K562 (cell line): ENCODE measurements at regions not wholly inside any gene's neighbourhood (a gene's known extent, or its start where the extent isn't known, plus 50 kb on each side); places are given as distances from the start of the nearest gene placed in this dataset.

Experiments used
- ATAC-seq: fragments of 200-7000 bp; cut with Tn5 transposase; 3 replicates; pipeline ENCODE4 v1.9.1; 2020; ENCODE audit warnings: moderate library complexity
- BruUV-seq: library from RNA; stranded (reverse); fragments of 400-500 nt; replicated peaks from 2 replicates; lab custom pipeline; 2021; lab: Mats Ljungman, UMichigan
- CTCF ChIA-PET: fragments of 300-600 bp; formaldehyde crosslinking; extraction: SDS; loops from one replicate; lab custom pipeline; 2021; ENCODE audit warnings: low intra/inter-chr PET ratio; lab: Yijun Ruan, JAX
- POLR2A ChIA-PET: fragments of 300-600, 350-650 bp; sonication (Branson Sonifier 250); formaldehyde crosslinking; extraction: SDS; loops from one replicate; lab custom pipeline; 2021; ENCODE audit warnings: antibody characterized with exemption, inconsistent platforms; lab: Yijun Ruan, JAX
- DNase-seq, 4 experiments: peaks; one replicate each; pipeline versions ENCODE4 v3.0.0 to v3.0.0-alpha.2; 2011 to 2018; ENCODE audit warnings: low spot score in 3 of 4, mixed read lengths in 3 of 4; ENCODE audit errors: extremely low read depth in 1 of 4
- FAIRE-seq: peaks from 2 replicates; lab custom pipeline; 2011; peaks lifted over from hg19 to GRCh38; lab: Jason Lieb, UNC
- H2AFZ ChIP-seq: 2 replicates; pipeline ENCODE4 v1.6.0; 2011; ENCODE audit warnings: low read depth, low read length, control low read depth, inconsistent platforms
- H3K27ac ChIP-seq: fragments of 200-600 bp; 3 replicates; pipeline ENCODE4 v1.8.0; 2011; ENCODE audit warnings: low read depth, mild to moderate bottlenecking, control low read depth, inconsistent platforms, low read length, moderate library complexity, mixed read lengths; ENCODE audit errors: extremely low read depth
- H3K27me3 ChIP-seq, 2 experiments: fragments of 300-600 bp in 1 of 2; 2 replicates in 1 of 2; 3 replicates in 1 of 2; pipeline versions ENCODE4 v1.6.0 to v1.8.0; 2011; ENCODE audit warnings: inconsistent platforms in 2 of 2, low read length in 2 of 2, mild to moderate bottlenecking in 1 of 2, mixed read lengths in 1 of 2, moderate library complexity in 1 of 2; ENCODE audit not compliant: control insufficient read depth in 2 of 2, insufficient read depth in 2 of 2
- H3K36me3 ChIP-seq: fragments of 300-600 bp; 3 replicates; pipeline ENCODE4 v1.8.0; 2011; ENCODE audit warnings: mild to moderate bottlenecking, low read length, inconsistent platforms; ENCODE audit not compliant: control insufficient read depth, insufficient read depth
- H3K4me1 ChIP-seq, 2 experiments: fragments of 200-600 bp in 1 of 2; replicated peaks in 1 of 2; 2 replicates in 1 of 2; 3 replicates in 1 of 2; pipeline versions ENCODE4 v1.5.1 to v1.8.0; 2011; ENCODE audit warnings: inconsistent platforms in 2 of 2, low read length in 2 of 2, mild to moderate bottlenecking in 1 of 2, mixed read lengths in 1 of 2, moderate library complexity in 1 of 2; ENCODE audit not compliant: control insufficient read depth in 2 of 2, insufficient read depth in 2 of 2
- H3K4me2 ChIP-seq: 2 replicates; pipeline ENCODE4 v1.6.1; 2011; ENCODE audit warnings: low read length, control low read depth, inconsistent platforms, mixed read lengths; ENCODE audit not compliant: insufficient read depth
- H3K4me3 ChIP-seq: fragments of 200-600 bp; sonication (generic), shearing (Covaris generic); 2 replicates; pipeline ENCODE4 v1.5.1; 2016; ENCODE audit warnings: control low read depth, inconsistent platforms
- H3K79me2 ChIP-seq: fragments of 200-600 bp; 3 replicates; pipeline ENCODE4 v1.8.0; 2011; ENCODE audit warnings: low read length, inconsistent platforms; ENCODE audit not compliant: control insufficient read depth, insufficient read depth
- H3K9ac ChIP-seq, 2 experiments: 2 replicates each; pipeline versions ENCODE4 v1.6.0 to v1.6.1; 2011; ENCODE audit warnings: low read depth in 2 of 2, low read length in 2 of 2, control low read depth in 1 of 2, inconsistent platforms in 1 of 2, mild to moderate bottlenecking in 1 of 2, mixed read lengths in 1 of 2; ENCODE audit not compliant: insufficient read depth in 1 of 2
- H3K9me1 ChIP-seq: one replicate; pipeline ENCODE4 v1.6.0; 2011; ENCODE audit warnings: inconsistent platforms, mild to moderate bottlenecking, low read length, moderate library complexity; ENCODE audit not compliant: control insufficient read depth, insufficient read depth
- H3K9me3 ChIP-seq: replicated peaks from 2 replicates; pipeline ENCODE4 v1.5.1; 2011; ENCODE audit warnings: low read depth, low read length, inconsistent platforms; ENCODE audit not compliant: control insufficient read depth, insufficient read depth
- H4K20me1 ChIP-seq: replicated peaks from 2 replicates; pipeline ENCODE4 v1.6.1; 2011; ENCODE audit warnings: low read length, inconsistent platforms, mixed read lengths; ENCODE audit not compliant: control insufficient read depth, insufficient read depth
- ATF7 ChIP-seq: fragments of 450-650 bp; IDR thresholded peaks from 2 replicates; pipeline ENCODE4 v1.7.1; 2014; ENCODE audit warnings: mild to moderate bottlenecking, moderate library complexity
- COPS2 ChIP-seq: fragments of 450-650 bp; conservative IDR thresholded peaks from 2 replicates; pipeline ENCODE4 v1.6.1; 2016; ENCODE audit warnings: mild to moderate bottlenecking, moderate library complexity
- HDGF ChIP-seq: fragments of 450-650 bp; IDR thresholded peaks from 2 replicates; pipeline ENCODE4 v1.6.1; 2016
- HNRNPLL ChIP-seq: fragments of 200-400 bp; formaldehyde crosslinking; IDR thresholded peaks from 2 replicates; pipeline ENCODE4 v1.6.1; 2017; ENCODE audit warnings: low read length, low read depth, mild to moderate bottlenecking; ENCODE audit not compliant: poor library complexity, severe bottlenecking
- KHSRP ChIP-seq: fragments of 450-650 bp; IDR thresholded peaks from 2 replicates; pipeline ENCODE4 v1.6.1; 2017
- MBD2 ChIP-seq: sonication (generic); IDR thresholded peaks from 2 replicates; pipeline ENCODE4 v1.6.1; 2016; ENCODE audit warnings: low read depth, borderline replicate concordance
- MCM5 ChIP-seq: fragments of 450-650 bp; IDR thresholded peaks from 2 replicates; pipeline ENCODE4 v1.6.1; 2016; ENCODE audit warnings: low read depth
- NFIC ChIP-seq: fragments of 450-650 bp; IDR thresholded peaks from 2 replicates; pipeline ENCODE4 v1.6.1; 2017; ENCODE audit warnings: mild to moderate bottlenecking, inconsistent platforms
- POLR3A ChIP-seq: IDR thresholded peaks from 2 replicates; pipeline ENCODE4 v1.6.1; 2011; ENCODE audit warnings: borderline replicate concordance, mild to moderate bottlenecking, moderate library complexity; ENCODE audit not compliant: insufficient read length, insufficient read depth; ENCODE audit errors: extremely low read depth
- RCOR1 ChIP-seq, 2 experiments: IDR thresholded peaks; 2 replicates each; pipeline ENCODE4 v1.6.1; 2012; ENCODE audit warnings: low read depth in 2 of 2, low read length in 2 of 2, borderline replicate concordance in 1 of 2, improper control_type of control experiment in 1 of 2
- SRSF7 ChIP-seq: fragments of 200-400 bp; formaldehyde crosslinking; optimal IDR thresholded peaks from 2 replicates; pipeline ENCODE3; 2017; ENCODE audit warnings: mild to moderate bottlenecking, low read depth, low read length
- TAF9B ChIP-seq: fragments of 450-650 bp; IDR thresholded peaks from 2 replicates; pipeline ENCODE4 v1.6.1; 2018; ENCODE audit warnings: mild to moderate bottlenecking; ENCODE audit not compliant: partially characterized antibody
- TCF7 ChIP-seq: sonication (generic); IDR thresholded peaks from 2 replicates; pipeline ENCODE4 v1.6.1; 2016; ENCODE audit warnings: antibody characterized with exemption, borderline replicate concordance
- ZNF639 ChIP-seq, 2 experiments: fragments of 200-800 bp in 1 of 2; sonication (Bioruptor generic) in 1 of 2; sonication (generic) in 1 of 2; formaldehyde crosslinking in 1 of 2; IDR thresholded peaks in 1 of 2; conservative IDR thresholded peaks in 1 of 2; 2 replicates each; pipeline versions ENCODE4 v1.5.0 to v1.6.1; 2016 to 2020; ENCODE audit warnings: missing compliant biosample characterization in 1 of 2, missing genetic modification characterization in 1 of 2, missing genetic modification reagents in 1 of 2
- WGBS: fragments of 100-300 bp; shearing (Covaris generic); methylation state at CpG from one replicate; pipeline ENCODE4 v1.1.6; 2016; ENCODE audit warnings: low coverage, mixed read lengths; ENCODE audit not compliant: insufficient coverage; ENCODE audit errors: missing lambda C conversion rate; 5-methylcytosine and 5-hydroxymethylcytosine counted together
- in situ Hi-C: fragments of 300-500 bp; cut with MboI; formaldehyde crosslinking; loops from 4 replicates; pipeline ENCODE4 v1.15.0; 2018; ENCODE audit warnings: inconsistent platforms, mixed read lengths
- intact Hi-C: fragments of 100-400 bp; cut with micrococcal nuclease; formaldehyde crosslinking; loops from 2 replicates; pipeline ENCODE4 v1.14.2; 2022
- TF ChIP-seq, protein P1 (sequence below): fragments of 450-650 bp; IDR thresholded peaks from 2 replicates; pipeline ENCODE4 v1.6.1; 2016; ENCODE audit warnings: antibody characterized with exemption
- TF ChIP-seq, protein P2 (sequence below): fragments of 450-650 bp; formaldehyde crosslinking; IDR thresholded peaks from 2 replicates; pipeline ENCODE4 v1.4.0; 2020; ENCODE audit warnings: mild to moderate bottlenecking, mixed read lengths

DNA sequence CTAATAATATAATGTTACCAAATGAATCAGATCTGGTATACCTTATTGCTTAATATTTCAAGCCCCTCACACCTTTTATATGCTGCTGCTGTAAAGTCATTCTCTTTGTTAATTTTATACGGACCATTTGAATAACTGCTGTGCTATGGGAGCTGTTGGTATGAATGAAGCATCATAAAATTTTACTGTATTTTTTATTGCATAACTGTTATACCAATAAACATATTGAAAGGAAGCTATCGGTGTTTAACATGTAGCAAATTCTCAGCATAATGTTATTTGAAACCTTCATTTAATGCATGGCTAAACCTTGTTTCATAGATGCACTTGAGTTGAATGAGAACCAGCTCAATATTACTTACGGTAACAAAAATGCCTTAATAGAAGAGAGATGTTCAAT lies 1040.3 kb downstream of the SOCS6 start (continued):
- no peak for TF ChIP-seq ZNF639 (CRISPR knock-in tag; conservative IDR thresholded peaks at IDR 0.05 in 1 of 2, IDR thresholded peaks at IDR 0.05 in 1 of 2)

DNA sequence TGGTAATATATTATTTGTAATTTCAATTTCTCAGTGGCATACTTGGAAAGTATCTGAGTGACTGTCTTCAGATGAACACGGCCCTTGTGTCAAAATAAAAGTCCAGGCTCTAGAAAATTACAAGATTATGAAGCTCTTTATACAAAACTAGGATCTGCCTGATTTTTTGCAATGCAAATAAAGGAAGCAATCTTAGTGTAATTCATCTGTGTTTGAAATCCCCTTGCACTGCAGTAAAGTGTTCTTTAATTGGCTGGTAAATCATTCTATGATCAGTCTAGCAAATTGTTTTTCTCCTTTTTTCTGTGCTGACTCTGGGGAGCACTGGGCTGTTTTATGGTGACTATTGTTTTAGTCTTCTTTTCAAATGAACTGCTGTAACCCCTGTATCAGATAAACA lies 1039.0 kb downstream of the SOCS6 start:
- WGBS = 0% methylated on average over 1 of the region's 1 CpG
- Histone ChIP-seq H3K27ac (no peak overlapping the region), H2AFZ (no peak overlapping the region), H4K20me1 (no peaks in the 10 kb centered on the region), H3K9ac (no peak overlapping the region), H3K4me1 (no peaks in the 10 kb centered on the region), H3K27me3 (no peaks in the 10 kb centered on the region), H3K79me2 (no peaks in the 10 kb centered on the region), H3K4me3 (no peak overlapping the region), H3K9me1 (no peaks in the 10 kb centered on the region), H3K9me3 (no peaks in the 10 kb centered on the region; the same call in 1 of the 2 replicates), H3K36me3 (no peaks in the 10 kb centered on the region), H3K4me2 (no peak overlapping the region)
- ChIA-PET CTCF (no interaction called here), POLR2A (no interaction called here)
- DNase-seq = no peak
- in situ Hi-C loops (no loop called here), intact Hi-C loops (no loop called here)
- TF ChIP-seq NFIC (no peak), COPS2 (no peak), KHSRP (no peak), MCM5 (no peak), POLR3A (no peak), TAF9B (no peak), HNRNPLL (no peak), RCOR1 (IDR thresholded peaks at IDR 0.05; ENCODE audit: borderline replicate concordance in 1 of 2, low read depth in 2 of 2, low read length in 2 of 2) (no peak), SRSF7 (no peak), HDGF (no peak), TCF7 (no peak), MBD2 (no peak), ATF7 (no peak)
- TF ChIP-seq, protein P1, sequence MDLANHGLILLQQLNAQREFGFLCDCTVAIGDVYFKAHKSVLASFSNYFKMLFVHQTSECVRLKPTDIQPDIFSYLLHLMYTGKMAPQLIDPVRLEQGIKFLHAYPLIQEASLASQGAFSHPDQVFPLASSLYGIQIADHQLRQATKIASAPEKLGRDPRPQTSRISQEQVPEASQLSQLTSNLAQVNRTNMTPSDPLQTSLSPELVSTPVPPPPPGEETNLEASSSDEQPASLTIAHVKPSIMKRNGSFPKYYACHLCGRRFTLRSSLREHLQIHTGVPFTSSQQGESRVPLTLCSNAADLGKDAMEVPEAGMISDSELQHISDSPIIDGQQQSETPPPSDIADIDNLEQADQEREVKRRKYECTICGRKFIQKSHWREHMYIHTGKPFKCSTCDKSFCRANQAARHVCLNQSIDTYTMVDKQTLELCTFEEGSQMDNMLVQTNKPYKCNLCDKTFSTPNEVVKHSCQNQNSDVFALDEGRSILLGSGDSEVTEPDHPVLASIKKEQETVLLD = no peak
- TF ChIP-seq, protein P2, sequence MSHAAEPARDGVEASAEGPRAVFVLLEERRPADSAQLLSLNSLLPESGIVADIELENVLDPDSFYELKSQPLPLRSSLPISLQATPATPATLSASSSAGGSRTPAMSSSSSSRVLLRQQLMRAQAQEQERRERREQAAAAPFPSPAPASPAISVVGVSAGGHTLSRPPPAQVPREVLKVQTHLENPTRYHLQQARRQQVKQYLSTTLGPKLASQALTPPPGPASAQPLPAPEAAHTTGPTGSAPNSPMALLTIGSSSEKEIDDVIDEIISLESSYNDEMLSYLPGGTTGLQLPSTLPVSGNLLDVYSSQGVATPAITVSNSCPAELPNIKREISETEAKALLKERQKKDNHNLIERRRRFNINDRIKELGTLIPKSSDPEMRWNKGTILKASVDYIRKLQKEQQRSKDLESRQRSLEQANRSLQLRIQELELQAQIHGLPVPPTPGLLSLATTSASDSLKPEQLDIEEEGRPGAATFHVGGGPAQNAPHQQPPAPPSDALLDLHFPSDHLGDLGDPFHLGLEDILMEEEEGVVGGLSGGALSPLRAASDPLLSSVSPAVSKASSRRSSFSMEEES (CRISPR knock-in tag) = no peak
- no peak for ATAC-seq
- no TSS peak for BruUV-seq
- no peak for FAIRE-seq
